Upper lobe of right lung (tissue), 1 donor: ENCODE measurements at regions not wholly inside any gene's neighbourhood (a gene's known extent, or its start where the extent isn't known, plus 50 kb on each side); places are given as distances from the start of the nearest gene placed in this dataset.

Experiments
- ATAC-seq: fragments of 200-7000 bp; cut with Tn5 transposase; one replicate; pipeline ENCODE4 v1.9.1; 2020; ENCODE audit warnings: mild to moderate bottlenecking, moderate library complexity
- DNase-seq: peaks from one replicate; pipeline ENCODE4 v3.0.0-alpha.2; 2020
- H3K27ac ChIP-seq: fragments of 200-600 bp; one replicate; pipeline ENCODE4 v1.8.0; 2022
- H3K27me3 ChIP-seq: fragments of 200-600 bp; one replicate; pipeline ENCODE4 v1.8.0; 2022; ENCODE audit warnings: mild to moderate bottlenecking
- H3K36me3 ChIP-seq: fragments of 200-600 bp; one replicate; pipeline ENCODE4 v1.8.0; 2022
- H3K4me1 ChIP-seq: fragments of 200-600 bp; one replicate; pipeline ENCODE4 v1.8.0; 2022
- H3K4me3 ChIP-seq: fragments of 200-600 bp; one replicate; pipeline ENCODE4 v1.8.0; 2022; ENCODE audit warnings: mild to moderate bottlenecking
- H3K9me3 ChIP-seq: fragments of 200-600 bp; one replicate; pipeline ENCODE4 v1.8.0; 2022
- intact Hi-C: fragments of 100-400 bp; cut with DNase I; formaldehyde crosslinking; loops from one replicate; pipeline ENCODE4 v1.11.0; 2022
- TF ChIP-seq, protein P1 (sequence below): fragments of 200-600 bp; IDR thresholded peaks from one replicate; pipeline ENCODE4 v1.8.0; 2022; ENCODE audit warnings: antibody characterized with exemption
- donor health status: DM: no; HTN: yes; CAD: no; lungs with severe emphysema.

DNA sequence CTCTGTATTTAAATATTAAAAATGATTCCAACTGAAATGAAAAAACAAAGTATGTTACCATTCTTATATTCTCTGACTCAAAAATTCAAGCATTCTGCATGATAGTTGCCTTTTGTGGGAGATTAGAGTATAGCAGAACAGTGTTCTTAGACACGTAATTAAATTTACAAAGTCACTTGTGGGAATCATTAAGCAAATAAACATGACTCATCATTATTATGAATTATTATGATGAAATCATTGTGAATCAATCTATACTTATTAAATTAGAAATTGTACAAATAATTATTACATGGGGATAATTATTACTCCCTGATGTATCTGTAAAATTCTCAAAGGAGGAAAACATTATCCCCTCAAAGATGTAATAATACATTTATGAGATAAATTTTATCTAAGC lies 358.9 kb upstream of the FSTL5 start:
- no peaks in the 10 kb centered on the region for H3K27me3 ChIP-seq
- TF ChIP-seq, protein P1, sequence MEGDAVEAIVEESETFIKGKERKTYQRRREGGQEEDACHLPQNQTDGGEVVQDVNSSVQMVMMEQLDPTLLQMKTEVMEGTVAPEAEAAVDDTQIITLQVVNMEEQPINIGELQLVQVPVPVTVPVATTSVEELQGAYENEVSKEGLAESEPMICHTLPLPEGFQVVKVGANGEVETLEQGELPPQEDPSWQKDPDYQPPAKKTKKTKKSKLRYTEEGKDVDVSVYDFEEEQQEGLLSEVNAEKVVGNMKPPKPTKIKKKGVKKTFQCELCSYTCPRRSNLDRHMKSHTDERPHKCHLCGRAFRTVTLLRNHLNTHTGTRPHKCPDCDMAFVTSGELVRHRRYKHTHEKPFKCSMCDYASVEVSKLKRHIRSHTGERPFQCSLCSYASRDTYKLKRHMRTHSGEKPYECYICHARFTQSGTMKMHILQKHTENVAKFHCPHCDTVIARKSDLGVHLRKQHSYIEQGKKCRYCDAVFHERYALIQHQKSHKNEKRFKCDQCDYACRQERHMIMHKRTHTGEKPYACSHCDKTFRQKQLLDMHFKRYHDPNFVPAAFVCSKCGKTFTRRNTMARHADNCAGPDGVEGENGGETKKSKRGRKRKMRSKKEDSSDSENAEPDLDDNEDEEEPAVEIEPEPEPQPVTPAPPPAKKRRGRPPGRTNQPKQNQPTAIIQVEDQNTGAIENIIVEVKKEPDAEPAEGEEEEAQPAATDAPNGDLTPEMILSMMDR: no peak
- no peak for ATAC-seq
- H3K27ac ChIP-seq: no peak overlapping the region
- H3K4me1 ChIP-seq: no peaks in the 10 kb centered on the region
- H3K4me3 ChIP-seq: no peak overlapping the region
- no peaks in the 10 kb centered on the region for H3K36me3 ChIP-seq
- intact Hi-C loops: no loop called here
- H3K9me3 ChIP-seq: no peaks in the 10 kb centered on the region
- no peak for DNase-seq

DNA sequence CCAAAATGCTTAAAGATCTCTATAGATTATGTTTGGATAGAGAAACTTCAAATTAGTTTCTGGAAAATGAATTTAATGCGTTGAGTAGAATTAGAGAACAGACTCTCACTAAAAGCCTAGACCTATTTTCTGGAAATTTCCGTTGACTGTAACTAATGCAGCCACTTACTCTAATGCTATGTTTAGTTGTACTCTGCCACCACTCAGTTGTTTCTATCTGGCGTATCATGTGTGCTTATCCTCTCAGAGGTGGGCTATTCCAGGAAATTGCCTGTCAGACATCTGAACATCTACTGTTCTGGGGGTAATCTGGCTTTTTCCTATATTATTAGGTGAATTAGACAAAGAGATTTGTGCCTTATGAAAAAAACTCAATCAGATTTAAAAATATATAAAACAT lies 347.1 kb upstream of the FSTL5 start:
- ATAC-seq: no peak
- H3K9me3 ChIP-seq: no peaks in the 10 kb centered on the region
- H3K27me3 ChIP-seq: no peaks in the 10 kb centered on the region
- no peak overlapping the region for H3K4me3 ChIP-seq
- TF ChIP-seq, protein P1: no peak
- no peaks in the 10 kb centered on the region for H3K36me3 ChIP-seq
- H3K4me1 ChIP-seq: no peaks in the 10 kb centered on the region
- intact Hi-C loops: no loop called here
- no peak overlapping the region for H3K27ac ChIP-seq
- no peak for DNase-seq

DNA sequence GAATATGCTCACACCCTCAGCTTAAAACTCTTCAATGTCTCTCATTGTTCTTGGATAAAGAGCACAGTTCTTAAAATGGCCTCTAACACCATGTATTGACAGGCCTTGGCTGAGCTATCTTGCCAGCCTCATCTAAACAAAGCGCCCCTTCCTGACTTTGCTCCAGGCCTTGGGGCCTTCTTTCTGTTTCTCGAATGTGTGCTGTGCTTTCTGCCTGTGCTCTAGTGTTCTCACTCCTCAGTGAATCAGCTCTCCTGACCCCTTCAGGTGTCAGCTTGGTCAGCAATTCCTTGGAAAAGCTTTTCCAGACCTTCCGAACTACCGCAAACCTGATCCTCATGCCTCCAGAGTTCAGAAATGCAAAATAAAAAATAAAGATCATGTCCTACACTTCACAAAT lies 346.3 kb upstream of the FSTL5 start:
- TF ChIP-seq, protein P1: no peak
- intact Hi-C loops: no loop called here

DNA sequence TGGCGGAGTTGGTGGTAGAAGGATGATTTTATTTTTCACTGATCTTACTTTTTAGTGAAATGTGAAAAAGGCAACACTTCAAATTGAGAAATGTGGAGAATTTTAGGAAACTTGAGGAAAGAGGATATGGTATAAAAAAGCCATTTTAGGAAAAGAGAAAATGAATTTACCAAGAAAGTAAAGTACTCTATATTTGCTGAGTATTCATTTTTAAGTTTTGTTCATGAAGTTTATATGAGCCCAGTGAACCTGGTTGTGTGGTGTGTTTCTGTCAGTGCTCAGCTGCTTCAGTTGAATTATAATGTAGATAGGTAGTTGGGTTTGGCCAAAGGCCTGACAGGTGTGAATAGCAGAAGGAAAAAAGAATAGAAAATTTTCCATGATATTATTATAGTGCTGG lies 345.5 kb upstream of the FSTL5 start:
- ATAC-seq (no peak), DNase-seq (no peak)
- no peak overlapping the region for H3K27ac ChIP-seq
- H3K4me1 ChIP-seq: no peaks in the 10 kb centered on the region
- TF ChIP-seq, protein P1: no peak
- no peak overlapping the region for H3K4me3 ChIP-seq
- intact Hi-C loops: no loop called here
- no peaks in the 10 kb centered on the region for H3K9me3 ChIP-seq
- H3K36me3 ChIP-seq: no peaks in the 10 kb centered on the region
- no peaks in the 10 kb centered on the region for H3K27me3 ChIP-seq

More for the DNA sequence above, 346.3 kb upstream of the FSTL5 start:
- Histone ChIP-seq H3K4me3 (no peak overlapping the region), H3K9me3 (no peaks in the 10 kb centered on the region), H3K27ac (no peak overlapping the region), H3K27me3 (no peaks in the 10 kb centered on the region), H3K36me3 (no peaks in the 10 kb centered on the region), H3K4me1 (no peaks in the 10 kb centered on the region)
- DNase-seq: no peak
- ATAC-seq: no peak

DNA sequence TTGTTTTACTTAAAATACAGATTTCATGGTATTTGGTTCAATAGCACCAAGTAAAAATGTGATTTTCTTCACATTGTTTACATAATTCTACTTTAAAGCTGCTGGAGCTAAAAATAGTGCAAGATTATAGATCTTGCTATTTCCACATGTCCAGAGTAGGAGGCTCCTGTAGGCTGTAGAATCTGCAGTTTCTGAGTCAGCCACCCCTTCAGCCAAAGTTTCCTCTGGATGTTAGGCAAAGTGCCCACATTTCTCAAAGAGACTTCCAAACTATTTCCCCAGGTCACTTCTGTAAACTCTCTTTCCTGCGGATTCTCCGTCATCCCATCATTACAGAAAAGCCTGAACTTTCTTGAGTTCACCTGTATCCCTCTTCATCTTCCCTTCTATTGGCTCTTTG lies 342.5 kb upstream of the FSTL5 start:
- Histone ChIP-seq H3K27me3 (no peaks in the 10 kb centered on the region), H3K36me3 (no peaks in the 10 kb centered on the region), H3K27ac (no peak overlapping the region), H3K4me3 (no peak overlapping the region), H3K4me1 (no peaks in the 10 kb centered on the region), H3K9me3 (no peaks in the 10 kb centered on the region)
- TF ChIP-seq, protein P1: no peak
- ATAC-seq (no peak), DNase-seq (no peak)
- intact Hi-C loops: no loop called here

DNA sequence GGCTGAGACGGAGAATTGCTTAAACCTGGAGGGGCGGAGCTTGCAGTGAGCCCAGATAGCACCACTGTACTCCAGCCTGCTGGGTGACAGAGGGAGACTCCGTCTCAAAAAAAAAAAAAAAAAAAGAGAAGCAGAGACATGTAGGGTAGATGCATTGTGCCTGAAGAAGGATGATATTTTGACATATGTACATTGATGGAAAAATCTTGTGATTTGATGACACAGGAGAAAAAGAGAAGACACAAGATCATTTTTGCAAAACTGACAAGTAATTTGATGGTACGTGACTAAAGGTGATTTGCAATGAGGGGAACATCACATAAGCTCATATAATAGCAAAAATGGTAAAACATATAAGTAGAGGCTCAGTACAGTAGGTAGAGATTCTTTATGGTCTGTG lies 340.1 kb upstream of the FSTL5 start:
- intact Hi-C loops: no loop called here
- no peak for ATAC-seq
- DNase-seq: no peak
- no peaks in the 10 kb centered on the region for H3K9me3 ChIP-seq
- no peaks in the 10 kb centered on the region for H3K27me3 ChIP-seq
- no peaks in the 10 kb centered on the region for H3K4me1 ChIP-seq
- H3K4me3 ChIP-seq: no peak overlapping the region
- H3K36me3 ChIP-seq: no peaks in the 10 kb centered on the region
- H3K27ac ChIP-seq: no peak overlapping the region
- TF ChIP-seq, protein P1: no peak
